SK-N-SH (cell line): ENCODE measurements at regions not wholly inside any gene's neighbourhood (a gene's known extent, or its start where the extent isn't known, plus 50 kb on each side); places are given as distances from the start of the nearest gene placed in this dataset.

Experiments used
- CHD2 ChIP-seq: fragments of 150-350 bp; IDR thresholded peaks from 2 replicates; pipeline ENCODE4 v1.6.1; 2018; ENCODE audit warnings: low read length; ENCODE audit not compliant: partially characterized antibody
- EP300 ChIP-seq, 2 experiments: IDR thresholded peaks; 2 replicates each; pipeline versions ENCODE4 v1.4.0 to v1.6.1; 2012; ENCODE audit warnings: borderline replicate concordance in 1 of 2, low read depth in 1 of 2, low read length in 1 of 2
- JUND ChIP-seq: IDR thresholded peaks from 2 replicates; pipeline ENCODE4 v1.4.0; 2012
- POLR2AphosphoS5 ChIP-seq: IDR thresholded peaks from 2 replicates; pipeline ENCODE4 v1.6.1; 2012; ENCODE audit warnings: low read depth, low read length
- RFX5 ChIP-seq: IDR thresholded peaks from 2 replicates; pipeline ENCODE4 v1.6.1; 2012; ENCODE audit warnings: mild to moderate bottlenecking, improper control_type of control experiment, low read length
- SIN3A ChIP-seq: IDR thresholded peaks from 2 replicates; pipeline ENCODE4 v1.6.1; 2012; ENCODE audit warnings: low read depth, mild to moderate bottlenecking, low read length, moderate library complexity, borderline replicate concordance
- SMC3 ChIP-seq: IDR thresholded peaks from 2 replicates; pipeline ENCODE4 v1.6.1; 2012; ENCODE audit warnings: low read depth, low read length, improper control_type of control experiment
- TAF1 ChIP-seq: IDR thresholded peaks from 2 replicates; pipeline ENCODE4 v1.6.1; 2012; ENCODE audit warnings: low read depth, mild to moderate bottlenecking, low read length, moderate library complexity, borderline replicate concordance
- YY1 ChIP-seq: IDR thresholded peaks from 2 replicates; pipeline ENCODE4 v1.4.0; 2012; ENCODE audit warnings: low read depth, mild to moderate bottlenecking
- TF ChIP-seq, protein P1 (sequence below): fragments of 200-600 bp; sonication (generic); IDR thresholded peaks from 2 replicates; pipeline ENCODE4 v1.6.1; 2017; ENCODE audit warnings: antibody characterized with exemption, mild to moderate bottlenecking, moderate library complexity

DNA sequence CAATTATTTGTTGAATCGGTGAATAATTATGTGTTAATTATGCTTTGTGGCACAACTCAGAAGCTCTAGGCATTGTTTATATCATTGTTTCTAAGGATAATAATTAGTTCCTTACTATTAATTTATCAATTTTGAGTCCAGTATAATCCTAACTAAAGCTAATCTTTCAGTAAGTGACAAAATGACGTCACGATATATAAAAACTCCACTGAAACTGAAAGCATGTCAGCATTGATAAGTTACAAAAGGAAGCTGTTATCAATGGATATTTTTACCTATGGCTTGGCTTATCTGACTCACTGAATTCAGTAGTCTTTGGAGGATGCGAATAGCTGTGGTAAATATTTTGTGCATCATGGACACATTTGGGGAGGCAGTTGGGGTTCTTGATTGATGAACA is 793.1 kb downstream of the NXPH1 start:
- no peak for TF ChIP-seq RFX5
- TF ChIP-seq, protein P1, sequence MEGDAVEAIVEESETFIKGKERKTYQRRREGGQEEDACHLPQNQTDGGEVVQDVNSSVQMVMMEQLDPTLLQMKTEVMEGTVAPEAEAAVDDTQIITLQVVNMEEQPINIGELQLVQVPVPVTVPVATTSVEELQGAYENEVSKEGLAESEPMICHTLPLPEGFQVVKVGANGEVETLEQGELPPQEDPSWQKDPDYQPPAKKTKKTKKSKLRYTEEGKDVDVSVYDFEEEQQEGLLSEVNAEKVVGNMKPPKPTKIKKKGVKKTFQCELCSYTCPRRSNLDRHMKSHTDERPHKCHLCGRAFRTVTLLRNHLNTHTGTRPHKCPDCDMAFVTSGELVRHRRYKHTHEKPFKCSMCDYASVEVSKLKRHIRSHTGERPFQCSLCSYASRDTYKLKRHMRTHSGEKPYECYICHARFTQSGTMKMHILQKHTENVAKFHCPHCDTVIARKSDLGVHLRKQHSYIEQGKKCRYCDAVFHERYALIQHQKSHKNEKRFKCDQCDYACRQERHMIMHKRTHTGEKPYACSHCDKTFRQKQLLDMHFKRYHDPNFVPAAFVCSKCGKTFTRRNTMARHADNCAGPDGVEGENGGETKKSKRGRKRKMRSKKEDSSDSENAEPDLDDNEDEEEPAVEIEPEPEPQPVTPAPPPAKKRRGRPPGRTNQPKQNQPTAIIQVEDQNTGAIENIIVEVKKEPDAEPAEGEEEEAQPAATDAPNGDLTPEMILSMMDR, result no peak
- no peak for TF ChIP-seq YY1
- no peak for TF ChIP-seq SMC3
- TF ChIP-seq SIN3A, result no peak
- TF ChIP-seq JUND, result no peak
- no peak for TF ChIP-seq POLR2AphosphoS5
- no peak for TF ChIP-seq EP300 (IDR thresholded peaks at IDR 0.05; ENCODE audit: borderline replicate concordance in 1 of 2, low read depth in 1 of 2, low read length in 1 of 2)
- no peak for TF ChIP-seq TAF1
- no peak for TF ChIP-seq CHD2
